ENCODE measurements at regions not wholly inside any gene's neighbourhood (a gene's known extent, or its start where the extent isn't known, plus 50 kb on each side); places are given as distances from the start of the nearest gene placed in this dataset.

GRCh38 chr2:71898375-71898774 is 249.3 kb downstream of the CYP26B1 start:
- Mint-ChIP-seq H3K4me1 (peaks cover 10% of the 10 kb centered on the region), H3K27me3 (ENCODE audit: low read depth) (peaks cover 75% of the 10 kb centered on the region), H3K9me3 (no peaks in the 10 kb centered on the region), H3K4me3 (no peak overlapping the region), H3K36me3 (ENCODE audit: low read depth) (no peaks in the 10 kb centered on the region), H3K27ac (no peak overlapping the region)
- TF ChIP-seq CTCF (IDR thresholded peaks at IDR 0.05; ENCODE audit: unreplicated experiment in 3 of 3): no peak

- Mint-ChIP-seq H3K27ac (no peak overlapping the region), H3K4me1 (peaks cover 10% of the 10 kb centered on the region), H3K36me3 (ENCODE audit: low read depth) (no peaks in the 10 kb centered on the region), H3K27me3 (ENCODE audit: low read depth) (peaks cover 78% of the 10 kb centered on the region), H3K9me3 (no peaks in the 10 kb centered on the region), H3K4me3 (no peak overlapping the region)
- TF ChIP-seq CTCF (IDR thresholded peaks at IDR 0.05; ENCODE audit: unreplicated experiment in 3 of 3): no peak
Measured at GRCh38 chr2:71897836-71898235, 249.8 kb downstream of the CYP26B1 start.

- TF ChIP-seq CTCF (IDR thresholded peaks at IDR 0.05; ENCODE audit: unreplicated experiment in 3 of 3): no peak
- peaks cover 10% of the 10 kb centered on the region for H3K4me1 Mint-ChIP-seq
- peaks cover 75% of the 10 kb centered on the region for H3K27me3 Mint-ChIP-seq (ENCODE audit: low read depth)
- H3K27ac Mint-ChIP-seq: no peak overlapping the region
- no peaks in the 10 kb centered on the region for H3K36me3 Mint-ChIP-seq (ENCODE audit: low read depth)
- H3K4me3 Mint-ChIP-seq: no peak overlapping the region
- H3K9me3 Mint-ChIP-seq: no peaks in the 10 kb centered on the region
Measured at GRCh38 chr2:71897137-71897480, 250.6 kb downstream of the CYP26B1 start.

- H3K4me3 Mint-ChIP-seq: no peak overlapping the region
- no peaks in the 10 kb centered on the region for H3K36me3 Mint-ChIP-seq (ENCODE audit: low read depth)
- peaks cover 78% of the 10 kb centered on the region for H3K27me3 Mint-ChIP-seq (ENCODE audit: low read depth)
- H3K9me3 Mint-ChIP-seq: no peaks in the 10 kb centered on the region
- H3K27ac Mint-ChIP-seq: no peak overlapping the region
- no peak for TF ChIP-seq CTCF (IDR thresholded peaks at IDR 0.05; ENCODE audit: unreplicated experiment in 3 of 3)
- H3K4me1 Mint-ChIP-seq: peaks cover 10% of the 10 kb centered on the region
Measured at GRCh38 chr2:71896385-71897136, 251.1 kb downstream of the CYP26B1 start.

GRCh38 chr2:71895320-71896161 is 252.1 kb downstream of the CYP26B1 start:
- no peaks in the 10 kb centered on the region for H3K9me3 Mint-ChIP-seq
- H3K27me3 Mint-ChIP-seq (ENCODE audit: low read depth): peaks cover 79% of the 10 kb centered on the region
- H3K27ac Mint-ChIP-seq: no peak overlapping the region
- peaks cover 10% of the 10 kb centered on the region for H3K4me1 Mint-ChIP-seq
- no peak overlapping the region for H3K4me3 Mint-ChIP-seq
- H3K36me3 Mint-ChIP-seq (ENCODE audit: low read depth): no peaks in the 10 kb centered on the region
- TF ChIP-seq CTCF (IDR thresholded peaks at IDR 0.05; ENCODE audit: unreplicated experiment in 3 of 3): no peak

Data from nephron (organoid).